A549 (cell line): ENCODE measurements at regions not wholly inside any gene's neighbourhood (a gene's known extent, or its start where the extent isn't known, plus 50 kb on each side); places are given as distances from the start of the nearest gene placed in this dataset.

ENCODE experiments used
- ATAC-seq, 2 experiments: fragments of 200-7000 bp in 1 of 2; fragments of >200 bp in 1 of 2; cut with Nextera tagmentation in 1 of 2; cut with Tn5 transposase in 1 of 2; 3 replicates each; pipeline versions ENCODE4 v1.8.0 to v1.9.1; 2018 to 2020; ENCODE audit warnings: mild to moderate bottlenecking in 1 of 2, moderate library complexity in 1 of 2
- CTCF ChIA-PET: fragments of 300-600 bp; sonication (Branson Sonifier 250); formaldehyde crosslinking; extraction: SDS; loops from one replicate; lab custom pipeline; 2021; ENCODE audit warnings: antibody characterized with exemption, inconsistent platforms; lab: Yijun Ruan, JAX
- POLR2A ChIA-PET: fragments of 350-600 bp; formaldehyde crosslinking; extraction: SDS; loops from one replicate; lab custom pipeline; 2021; ENCODE audit warnings: antibody characterized with exemption, inconsistent platforms; lab: Yijun Ruan, JAX
- DNase-seq, 2 experiments: peaks; one replicate each; pipeline versions ENCODE4 v3.0.0 to v3.0.0-alpha.2; 2011 to 2016; ENCODE audit warnings: low read depth in 1 of 2, low spot score in 1 of 2
- FAIRE-seq: peaks from 2 replicates; lab custom pipeline; 2011; peaks lifted over from hg19 to GRCh38; lab: Jason Lieb, UNC
- H3K27ac ChIP-seq, 2 experiments: fragments of >200 bp; sonication (Bioruptor Twin); formaldehyde crosslinking; 3 replicates each; pipeline ENCODE4 v1.5.1; 2016 to 2017
- H3K4me1 ChIP-seq: fragments of >200 bp; sonication (Bioruptor Twin); formaldehyde crosslinking; 3 replicates; pipeline ENCODE4 v1.6.1; 2016
- H3K4me2 ChIP-seq: fragments of >200 bp; sonication (Bioruptor Twin); formaldehyde crosslinking; 3 replicates; pipeline ENCODE4 v1.6.1; 2016
- H3K4me3 ChIP-seq: fragments of >200 bp; sonication (Bioruptor Twin); formaldehyde crosslinking; 3 replicates; pipeline ENCODE4 v1.5.1; 2016
- H3K9me3 ChIP-seq: fragments of >200 bp; sonication (Bioruptor Twin); formaldehyde crosslinking; 3 replicates; pipeline ENCODE4 v1.6.1; 2016
- ATOH8 ChIP-seq: fragments of 250-450 bp; sonication (Bioruptor Pico); IDR thresholded peaks from 2 replicates; pipeline ENCODE4 v1.5.0; 2020; ENCODE audit warnings: low read depth, mild to moderate bottlenecking, moderate library complexity
- CEBPB ChIP-seq, 2 experiments: fragments of >200 bp in 1 of 2; sonication (Bioruptor Twin) in 1 of 2; formaldehyde crosslinking in 1 of 2; IDR thresholded peaks; 2 replicates each; pipeline ENCODE4 v1.6.1; 2012 to 2016
- EHF ChIP-seq: fragments of 250-450 bp; sonication (Bioruptor Pico); IDR thresholded peaks from 2 replicates; pipeline ENCODE4 v1.5.0; 2020; ENCODE audit warnings: mild to moderate bottlenecking
- EP300 ChIP-seq, 2 experiments: fragments of >200 bp; sonication (Bioruptor Twin); formaldehyde crosslinking; IDR thresholded peaks; 2 replicates in 1 of 2; 3 replicates in 1 of 2; pipeline ENCODE4 v1.6.1; 2016 to 2017
- GATA3 ChIP-seq: IDR thresholded peaks from 2 replicates; pipeline ENCODE4 v1.6.1; 2012; ENCODE audit warnings: borderline replicate concordance
- JUN ChIP-seq, 2 experiments: fragments of >200 bp; sonication (Bioruptor Twin); formaldehyde crosslinking; IDR thresholded peaks; 2 replicates in 1 of 2; 3 replicates in 1 of 2; pipeline ENCODE4 v1.6.1; 2016 to 2017
- JUNB ChIP-seq: fragments of >200 bp; sonication (Bioruptor Twin); formaldehyde crosslinking; IDR thresholded peaks from 2 replicates; pipeline ENCODE4 v1.6.1; 2016
- KDM5A ChIP-seq: fragments of 200-600 bp; sonication (generic); IDR thresholded peaks from 2 replicates; pipeline ENCODE4 v1.6.1; 2016; ENCODE audit warnings: antibody characterized with exemption, mild to moderate bottlenecking
- MAFK ChIP-seq: fragments of 450-650 bp; IDR thresholded peaks from 2 replicates; pipeline ENCODE4 v1.6.1; 2014; ENCODE audit not compliant: partially characterized antibody
- NFE2L2 ChIP-seq: fragments of 150-350 bp; conservative IDR thresholded peaks from 2 replicates; pipeline ENCODE4 v1.6.1; 2014; ENCODE audit warnings: low read length
- NPAS2 ChIP-seq: fragments of 250-450 bp; sonication (Bioruptor Pico); IDR thresholded peaks from 2 replicates; pipeline ENCODE4 v1.8.0; 2022; ENCODE audit warnings: mild to moderate bottlenecking, moderate library complexity, borderline replicate concordance
- NR3C1 ChIP-seq: fragments of >200 bp; sonication (Bioruptor Twin); formaldehyde crosslinking; IDR thresholded peaks from 3 replicates; pipeline ENCODE4 v1.6.1; 2017
- POLR2A ChIP-seq: IDR thresholded peaks from 2 replicates; pipeline ENCODE4 v1.6.1; 2012; ENCODE audit warnings: mild to moderate bottlenecking, low read length
- POLR2AphosphoS2 ChIP-seq: conservative IDR thresholded peaks from 2 replicates; pipeline ENCODE4 v1.6.1; 2012; ENCODE audit warnings: low read length, improper control_type of control experiment, inconsistent platforms
- RAD21 ChIP-seq, 2 experiments: fragments of >200 bp in 1 of 2; sonication (Bioruptor Twin) in 1 of 2; formaldehyde crosslinking in 1 of 2; IDR thresholded peaks in 1 of 2; conservative IDR thresholded peaks in 1 of 2; 2 replicates in 1 of 2; 3 replicates in 1 of 2; pipeline ENCODE4 v1.6.1; 2012 to 2018; ENCODE audit warnings: inconsistent platforms in 1 of 2
- RFX5 ChIP-seq: fragments of 450-650 bp; IDR thresholded peaks from 2 replicates; pipeline ENCODE4 v1.7.1; 2014; ENCODE audit warnings: antibody characterized with exemption, mild to moderate bottlenecking, moderate library complexity
- SMC3 ChIP-seq: fragments of >200 bp; sonication (Bioruptor Twin); formaldehyde crosslinking; IDR thresholded peaks from 3 replicates; pipeline ENCODE4 v1.6.1; 2018; ENCODE audit warnings: inconsistent platforms
- TFCP2L1 ChIP-seq: fragments of 250-450 bp; sonication (Bioruptor Pico); IDR thresholded peaks from 2 replicates; pipeline ENCODE4 v1.5.0; 2021; ENCODE audit warnings: mild to moderate bottlenecking
- USF2 ChIP-seq: fragments of 450-650 bp; IDR thresholded peaks from 2 replicates; pipeline ENCODE4 v1.6.1; 2014; ENCODE audit warnings: antibody characterized with exemption
- ZFP36 ChIP-seq: fragments of 450-650 bp; IDR thresholded peaks from 2 replicates; pipeline ENCODE4 v1.6.1; 2014; ENCODE audit warnings: borderline replicate concordance; ENCODE audit not compliant: partially characterized antibody
- ZNF302 ChIP-seq: fragments of 250-450 bp; sonication (Bioruptor Pico); IDR thresholded peaks from 2 replicates; pipeline ENCODE4 v1.9.0; 2021; ENCODE audit warnings: inconsistent platforms, mild to moderate bottlenecking, moderate library complexity
- ZSCAN20 ChIP-seq: fragments of 250-450 bp; sonication (Bioruptor Pico); IDR thresholded peaks from 2 replicates; pipeline ENCODE4 v1.8.0; 2022; ENCODE audit warnings: mild to moderate bottlenecking, moderate library complexity
- WGBS: methylation state at CpG from one replicate; pipeline ENCODE4 v1.1.6; 2017; ENCODE audit errors: missing lambda C conversion rate; 5-methylcytosine and 5-hydroxymethylcytosine counted together
- TF ChIP-seq, protein P1 (sequence below): fragments of 250-450 bp; sonication (Bioruptor Pico); IDR thresholded peaks from 2 replicates; pipeline ENCODE4 v1.5.0; 2021; ENCODE audit warnings: mild to moderate bottlenecking, moderate library complexity, borderline replicate concordance
- TF ChIP-seq, protein P2 (sequence below): fragments of 150-350 bp; IDR thresholded peaks from 2 replicates; pipeline ENCODE4 v1.6.1; 2014; ENCODE audit warnings: low read depth, mild to moderate bottlenecking, low read length
- TF ChIP-seq, protein P3 (sequence below): IDR thresholded peaks from 2 replicates; pipeline ENCODE4 v1.6.1; 2012

- WGBS = 3% methylated on average over 1 of the region's 1 CpG
- POLR2A ChIA-PET = no interaction called here
- no peak overlapping the region for H3K4me2 ChIP-seq
- H3K4me1 ChIP-seq = no peaks in the 10 kb centered on the region
- FAIRE-seq = no peak
- CTCF ChIA-PET = no interaction called here
- TF ChIP-seq POLR2AphosphoS2 = no peak
- H3K27ac ChIP-seq = no peak overlapping the region
- no peak for ATAC-seq
- DNase-seq = no peak
- no peaks in the 10 kb centered on the region for H3K9me3 ChIP-seq
- H3K4me3 ChIP-seq = no peak overlapping the region
Measured at GRCh38 chr6:44556046-44556445, 168.5 kb downstream of the CDC5L start.

DNA sequence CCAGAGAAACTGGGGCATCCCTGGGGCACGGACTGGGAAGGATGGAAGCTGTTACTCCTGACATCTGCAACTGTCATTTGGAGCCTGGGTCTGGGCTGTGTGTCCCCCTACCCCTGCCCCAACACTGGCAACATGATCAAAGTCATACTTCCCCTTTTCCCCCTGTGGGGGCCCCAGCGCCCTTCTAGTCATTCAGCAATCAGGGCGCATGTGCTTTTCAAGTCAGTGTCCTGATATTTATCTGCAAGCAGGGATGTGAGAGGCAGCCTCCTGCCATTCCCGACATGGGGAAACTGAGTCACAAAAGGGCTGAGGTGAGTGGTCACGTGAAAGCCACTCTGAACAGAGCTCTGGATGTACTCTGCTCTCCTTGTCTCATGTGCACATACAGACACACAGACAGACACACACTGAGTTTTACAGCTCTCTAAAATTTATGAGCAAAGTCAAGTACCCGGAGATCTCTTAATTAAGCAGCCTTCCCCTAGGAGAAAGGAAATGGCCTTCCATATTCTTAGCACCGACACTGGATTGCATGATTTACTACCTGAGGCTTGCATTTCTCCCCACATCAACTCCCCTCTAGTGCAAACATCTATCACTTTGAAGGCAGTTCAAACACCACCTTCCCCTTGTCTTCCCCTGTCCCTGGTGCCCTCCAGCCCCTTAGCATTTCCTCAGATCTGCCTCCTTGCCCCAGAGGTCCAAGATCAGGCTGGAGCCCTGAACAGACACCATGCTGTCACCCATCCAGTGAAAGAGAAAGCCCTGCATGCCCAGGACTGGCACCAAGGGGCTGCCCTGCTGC lies 170.7 kb downstream of the CDC5L start:
- no peak overlapping the region for H3K4me2 ChIP-seq
- ATAC-seq (no peak), FAIRE-seq (no peak), DNase-seq (no peak)
- ChIA-PET CTCF (no interaction called here), POLR2A (no interaction called here)
- TF ChIP-seq GATA3 (no peak), USF2 (no peak), NPAS2 (no peak), ATOH8 (CRISPR knock-in tag) (no peak), MAFK (no peak), KDM5A (no peak), JUNB (no peak), NR3C1 (no peak), SMC3 (no peak)
- TF ChIP-seq, protein P1, sequence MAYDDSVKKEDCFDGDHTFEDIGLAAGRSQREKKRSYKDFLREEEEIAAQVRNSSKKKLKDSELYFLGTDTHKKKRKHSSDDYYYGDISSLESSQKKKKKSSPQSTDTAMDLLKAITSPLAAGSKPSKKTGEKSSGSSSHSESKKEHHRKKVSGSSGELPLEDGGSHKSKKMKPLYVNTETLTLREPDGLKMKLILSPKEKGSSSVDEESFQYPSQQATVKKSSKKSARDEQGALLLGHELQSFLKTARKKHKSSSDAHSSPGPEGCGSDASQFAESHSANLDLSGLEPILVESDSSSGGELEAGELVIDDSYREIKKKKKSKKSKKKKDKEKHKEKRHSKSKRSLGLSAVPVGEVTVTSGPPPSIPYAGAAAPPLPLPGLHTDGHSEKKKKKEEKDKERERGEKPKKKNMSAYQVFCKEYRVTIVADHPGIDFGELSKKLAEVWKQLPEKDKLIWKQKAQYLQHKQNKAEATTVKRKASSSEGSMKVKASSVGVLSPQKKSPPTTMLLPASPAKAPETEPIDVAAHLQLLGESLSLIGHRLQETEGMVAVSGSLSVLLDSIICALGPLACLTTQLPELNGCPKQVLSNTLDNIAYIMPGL = no peak
- TF ChIP-seq, protein P2, sequence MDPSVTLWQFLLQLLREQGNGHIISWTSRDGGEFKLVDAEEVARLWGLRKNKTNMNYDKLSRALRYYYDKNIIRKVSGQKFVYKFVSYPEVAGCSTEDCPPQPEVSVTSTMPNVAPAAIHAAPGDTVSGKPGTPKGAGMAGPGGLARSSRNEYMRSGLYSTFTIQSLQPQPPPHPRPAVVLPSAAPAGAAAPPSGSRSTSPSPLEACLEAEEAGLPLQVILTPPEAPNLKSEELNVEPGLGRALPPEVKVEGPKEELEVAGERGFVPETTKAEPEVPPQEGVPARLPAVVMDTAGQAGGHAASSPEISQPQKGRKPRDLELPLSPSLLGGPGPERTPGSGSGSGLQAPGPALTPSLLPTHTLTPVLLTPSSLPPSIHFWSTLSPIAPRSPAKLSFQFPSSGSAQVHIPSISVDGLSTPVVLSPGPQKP = no peak
- no peak overlapping the region for H3K4me3 ChIP-seq
- H3K9me3 ChIP-seq = no peaks in the 10 kb centered on the region
- no peaks in the 10 kb centered on the region for H3K4me1 ChIP-seq
- H3K27ac ChIP-seq = no peak overlapping the region
- WGBS = 38% methylated on average over 7 of the region's 7 CpGs

DNA sequence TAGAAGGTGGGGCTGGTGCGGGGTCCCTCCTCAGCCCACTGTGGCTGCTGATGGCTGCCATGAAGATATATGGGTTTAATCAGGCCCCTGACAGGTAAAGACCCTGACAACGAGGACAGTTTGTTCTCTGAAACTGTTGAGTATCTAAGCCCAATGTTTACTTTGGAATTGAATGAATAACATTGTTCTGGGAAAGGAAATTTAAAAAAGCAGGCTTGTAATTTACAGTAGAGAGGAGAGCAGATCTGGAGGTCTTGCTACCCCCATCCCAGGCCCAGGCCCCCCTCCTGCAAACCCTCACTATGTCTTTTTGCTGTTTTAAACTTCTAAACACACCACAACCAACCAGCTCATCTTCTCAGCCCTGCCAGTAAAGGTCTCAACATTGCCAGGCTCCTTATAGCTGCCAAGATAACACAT lies 171.3 kb downstream of the CDC5L start:
- no peak overlapping the region for H3K4me3 ChIP-seq
- FAIRE-seq (no peak), DNase-seq (no peak), ATAC-seq (no peak)
- no peak overlapping the region for H3K4me2 ChIP-seq
- no peaks in the 10 kb centered on the region for H3K9me3 ChIP-seq
- POLR2A ChIA-PET = no interaction called here
- H3K27ac ChIP-seq = no peak overlapping the region
- CTCF ChIA-PET = interaction anchor here (1.5 kb wide), 1 partner anchor 83 kb away, joined by 5 read pairs; no protein-coding TSS in a partner anchor
- TF ChIP-seq, protein P3, sequence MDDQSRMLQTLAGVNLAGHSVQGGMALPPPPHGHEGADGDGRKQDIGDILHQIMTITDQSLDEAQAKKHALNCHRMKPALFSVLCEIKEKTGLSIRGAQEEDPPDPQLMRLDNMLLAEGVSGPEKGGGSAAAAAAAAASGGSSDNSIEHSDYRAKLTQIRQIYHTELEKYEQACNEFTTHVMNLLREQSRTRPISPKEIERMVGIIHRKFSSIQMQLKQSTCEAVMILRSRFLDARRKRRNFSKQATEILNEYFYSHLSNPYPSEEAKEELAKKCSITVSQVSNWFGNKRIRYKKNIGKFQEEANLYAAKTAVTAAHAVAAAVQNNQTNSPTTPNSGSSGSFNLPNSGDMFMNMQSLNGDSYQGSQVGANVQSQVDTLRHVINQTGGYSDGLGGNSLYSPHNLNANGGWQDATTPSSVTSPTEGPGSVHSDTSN = no peak
- TF ChIP-seq ZFP36 = no peak
- TF ChIP-seq JUN (IDR thresholded peaks at IDR 0.05) = no peak
- no peak for TF ChIP-seq NPAS2
- no peak for TF ChIP-seq TFCP2L1 (CRISPR knock-in tag)
- no peak for TF ChIP-seq NFE2L2
- TF ChIP-seq, protein P2 = no peak
- no peak for TF ChIP-seq KDM5A
- no peak for TF ChIP-seq RFX5
- TF ChIP-seq CEBPB (IDR thresholded peaks at IDR 0.05) = no peak
- no peak for TF ChIP-seq ZNF302 (CRISPR knock-in tag)
- TF ChIP-seq EHF (CRISPR knock-in tag) = no peak
- TF ChIP-seq ZSCAN20 (CRISPR knock-in tag) = no peak
- TF ChIP-seq EP300 (IDR thresholded peaks at IDR 0.05) = no peak
- no peak for TF ChIP-seq ATOH8 (CRISPR knock-in tag)
- no peak for TF ChIP-seq SMC3
- TF ChIP-seq POLR2A = no peak
- TF ChIP-seq RAD21 (conservative IDR thresholded peaks at IDR 0.05 in 1 of 2, IDR thresholded peaks at IDR 0.05 in 1 of 2) = no peak
- H3K4me1 ChIP-seq = no peaks in the 10 kb centered on the region
- 19% methylated on average over 1 of the region's 2 CpGs for WGBS
